Breast epithelium (tissue), 4 donors: ENCODE measurements at regions not wholly inside any gene's neighbourhood (a gene's known extent, or its start where the extent isn't known, plus 50 kb on each side); places are given as distances from the start of the nearest gene placed in this dataset.

Source experiments
- DNase-seq, 2 donors: peaks; one replicate each; pipeline ENCODE4 v3.0.0-alpha.2; 2019; ENCODE audit warnings: low spot score in 2 of 2
- H3K27ac ChIP-seq, 2 donors: fragments of 200-600 bp; sonication (generic) in 1 of 2; one replicate each; pipeline ENCODE4 v1.5.1; 2016 to 2019; ENCODE audit warnings: mild to moderate bottlenecking in 1 of 2
- H3K27me3 ChIP-seq, 2 donors: fragments of 200-600 bp; sonication (generic) in 1 of 2; one replicate each; pipeline versions ENCODE4 v1.5.1 to v1.6.0; 2017 to 2019; ENCODE audit warnings: control low read depth in 1 of 2, mild to moderate bottlenecking in 1 of 2
- H3K36me3 ChIP-seq: fragments of 200-600 bp; one replicate; pipeline ENCODE4 v1.5.1; 2019
- H3K4me1 ChIP-seq, 2 donors: fragments of 200-600 bp; sonication (generic); one replicate each; pipeline ENCODE4 v1.5.1; 2016 to 2019; ENCODE audit warnings: control low read depth in 1 of 2
- H3K4me3 ChIP-seq, 3 donors: fragments of 200-600 bp; sonication (generic); 1 replicate in 2 of 3; 2 replicates in 1 of 3; pipeline ENCODE4 v1.5.1; 2016 to 2019; ENCODE audit warnings: mild to moderate bottlenecking in 3 of 3, moderate library complexity in 2 of 3
- H3K9me3 ChIP-seq, 2 donors: fragments of 200-600 bp; sonication (generic) in 1 of 2; one replicate each; pipeline ENCODE4 v1.5.1; 2016 to 2019; ENCODE audit warnings: control low read depth in 1 of 2
- POLR2A ChIP-seq: fragments of 450-650 bp; IDR thresholded peaks from one replicate; pipeline ENCODE4 v1.6.1; 2016; ENCODE audit warnings: antibody characterized with exemption, mild to moderate bottlenecking, moderate library complexity
- POLR2AphosphoS5 ChIP-seq, 3 donors: sonication (generic); formaldehyde crosslinking; IDR thresholded peaks; one replicate each; pipeline ENCODE4 v1.6.1; 2017; ENCODE audit warnings: antibody characterized with exemption in 3 of 3
- intact Hi-C: fragments of 100-400 bp; cut with DNase I; formaldehyde crosslinking; loops from one replicate; pipeline ENCODE4 v1.15.1; 2023; ENCODE audit warnings: low total_unique reads
- TF ChIP-seq, protein P1 (sequence below), 3 donors: fragments of 450-650 bp; IDR thresholded peaks; one replicate each; pipeline ENCODE4 v1.5.1; 2016 to 2017; ENCODE audit warnings: antibody characterized with exemption in 3 of 3, mild to moderate bottlenecking in 3 of 3, moderate library complexity in 3 of 3

DNA sequence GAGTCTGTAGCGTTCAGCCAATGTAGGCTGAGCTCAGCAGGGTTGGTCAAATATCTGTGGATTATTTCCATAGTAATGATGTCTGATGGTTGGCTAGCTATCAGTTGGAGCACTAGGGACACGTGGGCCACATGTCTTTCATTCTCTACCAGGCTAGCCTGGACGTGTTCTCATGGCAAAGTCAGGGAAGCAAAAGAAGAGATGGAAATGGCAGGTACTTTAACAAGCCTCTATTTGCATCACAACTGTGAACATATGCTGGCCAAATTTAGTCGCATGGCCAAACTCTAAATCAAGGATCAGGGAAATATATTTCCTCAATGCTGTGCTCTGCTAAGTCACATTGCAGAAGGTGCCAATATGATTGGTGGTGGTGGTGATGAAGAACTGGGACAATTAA lies 371.6 kb upstream of the CHST9 start:
- Histone ChIP-seq H3K36me3 (no peaks in the 10 kb centered on the region), H3K27ac (no peak overlapping the region), H3K27me3 (no peaks in the 10 kb centered on the region), H3K9me3 (no peaks in the 10 kb centered on the region), H3K4me3 (no peak overlapping the region), H3K4me1 (no peaks in the 10 kb centered on the region)
- intact Hi-C loops, result loop anchor here (10.0 kb wide), 1 partner anchor 1588 kb away; no protein-coding TSS in a partner anchor
- no peak for TF ChIP-seq POLR2AphosphoS5 (IDR thresholded peaks at IDR 0.05)
- TF ChIP-seq, protein P1, sequence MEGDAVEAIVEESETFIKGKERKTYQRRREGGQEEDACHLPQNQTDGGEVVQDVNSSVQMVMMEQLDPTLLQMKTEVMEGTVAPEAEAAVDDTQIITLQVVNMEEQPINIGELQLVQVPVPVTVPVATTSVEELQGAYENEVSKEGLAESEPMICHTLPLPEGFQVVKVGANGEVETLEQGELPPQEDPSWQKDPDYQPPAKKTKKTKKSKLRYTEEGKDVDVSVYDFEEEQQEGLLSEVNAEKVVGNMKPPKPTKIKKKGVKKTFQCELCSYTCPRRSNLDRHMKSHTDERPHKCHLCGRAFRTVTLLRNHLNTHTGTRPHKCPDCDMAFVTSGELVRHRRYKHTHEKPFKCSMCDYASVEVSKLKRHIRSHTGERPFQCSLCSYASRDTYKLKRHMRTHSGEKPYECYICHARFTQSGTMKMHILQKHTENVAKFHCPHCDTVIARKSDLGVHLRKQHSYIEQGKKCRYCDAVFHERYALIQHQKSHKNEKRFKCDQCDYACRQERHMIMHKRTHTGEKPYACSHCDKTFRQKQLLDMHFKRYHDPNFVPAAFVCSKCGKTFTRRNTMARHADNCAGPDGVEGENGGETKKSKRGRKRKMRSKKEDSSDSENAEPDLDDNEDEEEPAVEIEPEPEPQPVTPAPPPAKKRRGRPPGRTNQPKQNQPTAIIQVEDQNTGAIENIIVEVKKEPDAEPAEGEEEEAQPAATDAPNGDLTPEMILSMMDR (IDR thresholded peaks at IDR 0.05), result no peak
- TF ChIP-seq POLR2A, result no peak
- DNase-seq, result no peak

DNA sequence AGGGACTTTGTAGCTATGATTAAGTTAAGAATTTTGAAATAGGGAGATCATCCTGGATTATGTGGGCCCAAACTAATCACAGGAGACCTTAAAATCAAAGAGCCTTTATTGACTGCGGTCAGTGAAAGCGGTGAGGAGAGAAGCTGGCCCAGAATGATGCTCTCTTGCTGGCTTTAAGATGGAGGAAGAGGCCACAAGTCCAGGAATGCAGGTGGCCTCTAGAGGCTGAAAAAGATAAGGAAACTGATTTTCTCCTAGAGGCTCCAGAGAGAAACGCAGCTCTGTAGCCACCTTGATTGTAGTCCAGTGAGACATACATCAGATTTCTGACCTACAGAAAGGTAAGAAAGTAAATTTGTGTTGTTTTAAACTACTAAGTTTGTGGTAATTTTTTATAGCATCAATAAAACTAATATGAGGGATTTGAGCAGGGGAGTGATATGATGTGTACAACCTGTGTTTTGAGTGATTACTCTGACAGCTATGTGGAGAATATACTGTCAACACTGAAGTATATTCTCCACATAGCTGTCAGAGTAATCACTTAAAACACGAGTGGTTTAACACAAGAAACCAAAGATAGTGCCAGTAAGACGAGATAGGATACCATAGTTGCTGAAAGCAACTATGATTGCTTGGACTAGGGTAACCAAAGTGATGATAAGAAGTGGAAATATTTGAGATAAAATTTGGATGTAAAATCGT lies 364.4 kb upstream of the CHST9 start:
- Histone ChIP-seq H3K9me3 (no peaks in the 10 kb centered on the region), H3K4me3 (no peak overlapping the region), H3K36me3 (no peaks in the 10 kb centered on the region), H3K27me3 (no peaks in the 10 kb centered on the region), H3K4me1 (no peaks in the 10 kb centered on the region), H3K27ac (no peak overlapping the region)
- no peak for DNase-seq
- intact Hi-C loops, result loop anchor here (5.0 to 10.0 kb wide), 2 partner anchors 507 to 1595 kb away; no protein-coding TSS in a partner anchor
- TF ChIP-seq, protein P1 (IDR thresholded peaks at IDR 0.05), result no peak
- no peak for TF ChIP-seq POLR2AphosphoS5 (IDR thresholded peaks at IDR 0.05)
- TF ChIP-seq POLR2A, result no peak

DNA sequence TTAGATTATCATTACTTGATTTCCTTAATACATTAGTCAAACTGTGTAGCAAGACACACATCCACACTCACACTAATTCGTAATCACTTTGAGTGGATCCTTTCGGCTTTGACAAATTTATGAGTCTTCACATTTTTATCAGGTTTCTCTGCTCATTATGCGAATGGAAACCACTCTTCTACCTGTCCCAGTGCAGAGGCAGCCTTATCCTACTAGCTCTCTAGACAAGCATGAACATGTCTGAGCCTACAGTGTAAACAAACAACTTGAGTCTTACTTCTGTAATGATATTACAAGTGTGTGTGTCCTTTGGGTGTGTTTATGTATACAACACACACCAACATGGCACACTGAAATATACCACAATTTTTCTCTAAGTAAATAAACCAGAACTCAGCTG lies 361.9 kb upstream of the CHST9 start:
- TF ChIP-seq POLR2A (no peak), POLR2AphosphoS5 (IDR thresholded peaks at IDR 0.05) (no peak)
- TF ChIP-seq, protein P1 (IDR thresholded peaks at IDR 0.05), result no peak
- intact Hi-C loops, result loop anchor here (5.0 kb wide), 1 partner anchor 505 kb away; no protein-coding TSS in a partner anchor
- H3K36me3 ChIP-seq, result no peaks in the 10 kb centered on the region
- no peak overlapping the region for H3K4me3 ChIP-seq
- H3K9me3 ChIP-seq, result no peaks in the 10 kb centered on the region
- H3K4me1 ChIP-seq, result no peaks in the 10 kb centered on the region
- DNase-seq, result no peak
- no peak overlapping the region for H3K27ac ChIP-seq
- H3K27me3 ChIP-seq, result no peaks in the 10 kb centered on the region

DNA sequence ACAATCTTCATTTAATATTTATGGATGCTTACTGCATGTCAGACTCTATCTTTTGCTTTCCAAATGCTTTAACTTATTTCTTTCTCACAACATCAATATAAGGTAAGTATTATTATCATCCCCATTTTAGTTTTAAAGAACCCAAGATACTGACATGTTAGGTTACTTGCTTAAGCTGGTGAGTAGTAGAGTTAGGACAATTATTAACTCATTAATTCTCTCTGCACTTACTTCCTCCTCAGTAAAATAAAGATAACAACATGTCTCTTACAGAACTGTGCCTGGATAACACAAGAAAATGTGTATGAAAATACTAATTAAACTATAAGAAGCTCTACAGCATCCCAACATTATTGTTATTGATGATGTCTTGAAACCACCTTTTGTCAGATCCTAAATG lies 359.1 kb upstream of the CHST9 start:
- TF ChIP-seq, protein P1 (IDR thresholded peaks at IDR 0.05), result no peak
- TF ChIP-seq POLR2AphosphoS5 (IDR thresholded peaks at IDR 0.05) (no peak), POLR2A (no peak)
- H3K36me3 ChIP-seq, result no peaks in the 10 kb centered on the region
- intact Hi-C loops, result no loop called here
- H3K27me3 ChIP-seq, result no peaks in the 10 kb centered on the region
- H3K27ac ChIP-seq, result no peak overlapping the region
- DNase-seq, result no peak
- no peaks in the 10 kb centered on the region for H3K9me3 ChIP-seq
- no peaks in the 10 kb centered on the region for H3K4me1 ChIP-seq
- H3K4me3 ChIP-seq, result no peak overlapping the region

DNA sequence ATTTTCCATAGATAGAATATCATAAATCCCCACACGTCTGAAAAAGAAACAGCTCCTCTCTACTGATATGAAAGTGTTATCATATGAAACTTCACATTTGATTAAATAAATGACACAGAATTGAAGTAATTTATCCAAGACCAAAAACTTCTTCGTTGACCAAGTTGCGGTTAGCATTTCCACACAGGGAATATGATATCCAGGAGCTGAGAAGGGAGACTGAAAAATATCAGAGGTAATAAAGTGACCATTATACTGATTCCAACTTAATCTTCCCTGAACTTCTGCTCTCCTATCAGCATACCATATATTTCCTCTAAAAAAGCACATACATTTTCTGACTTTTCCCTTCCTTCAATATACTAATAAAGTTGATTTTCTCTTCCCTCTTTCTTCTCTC lies 356.2 kb upstream of the CHST9 start:
- Histone ChIP-seq H3K9me3 (no peaks in the 10 kb centered on the region), H3K36me3 (no peaks in the 10 kb centered on the region), H3K4me3 (no peak overlapping the region), H3K27ac (no peak overlapping the region), H3K27me3 (no peaks in the 10 kb centered on the region), H3K4me1 (no peaks in the 10 kb centered on the region)
- TF ChIP-seq, protein P1 (IDR thresholded peaks at IDR 0.05), result no peak
- TF ChIP-seq POLR2A (no peak), POLR2AphosphoS5 (IDR thresholded peaks at IDR 0.05) (no peak)
- DNase-seq, result no peak
- intact Hi-C loops, result no loop called here
